ENCODE measurements at regions not wholly inside any gene's neighbourhood (a gene's known extent, or its start where the extent isn't known, plus 50 kb on each side); places are given as distances from the start of the nearest gene placed in this dataset.
"Not testable (repeated sequence)": the region's sequence is repeated elsewhere in the genome, so short reads cannot be mapped to it uniquely, and the experiment has no call there.

GRCh38 chr16:59047114-59047513, 313.0 kb upstream of the GOT2 start:
- in situ Hi-C loops (cut with HindIII; ENCODE audit: low sequenced_read_pairs), result no loop called here
- no peak for DNase-seq (ENCODE audit: low spot score)

- no peak for DNase-seq (ENCODE audit: low spot score)
- in situ Hi-C loops (cut with HindIII; ENCODE audit: low sequenced_read_pairs), result no loop called here
These were observed 312.2 kb upstream of the GOT2 start for GRCh38 chr16:59046335-59046734.

DNA sequence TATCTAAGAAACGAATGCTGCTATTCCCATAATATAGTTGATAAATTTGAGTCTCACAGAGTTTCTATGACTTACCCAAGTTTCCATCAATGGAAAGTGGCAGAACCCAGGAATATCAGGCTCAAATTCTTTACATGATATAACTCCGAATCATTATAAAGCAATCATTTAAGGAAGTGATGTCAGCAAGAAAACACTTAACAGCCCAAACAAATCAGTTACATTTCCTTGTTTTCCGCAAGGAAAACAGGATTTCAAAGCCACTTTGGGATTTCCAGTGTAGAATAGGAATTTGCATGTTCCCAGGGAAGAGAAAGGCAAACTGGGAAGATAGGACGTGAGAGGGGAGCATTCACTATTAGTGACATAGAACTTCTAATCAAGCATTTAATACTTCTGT, 311.4 kb upstream of the GOT2 start:
- no peak for DNase-seq (ENCODE audit: low spot score)
- in situ Hi-C loops (cut with HindIII; ENCODE audit: low sequenced_read_pairs), result no loop called here

GRCh38 chr16:59044616-59045015, 310.5 kb upstream of the GOT2 start:
- no peak for DNase-seq (ENCODE audit: low spot score)
- in situ Hi-C loops (cut with HindIII; ENCODE audit: low sequenced_read_pairs), result no loop called here

- DNase-seq (ENCODE audit: low spot score), result no peak
- in situ Hi-C loops (cut with HindIII; ENCODE audit: low sequenced_read_pairs), result no loop called here
These were observed 308.2 kb upstream of the GOT2 start for GRCh38 chr16:59042301-59042700.

DNA sequence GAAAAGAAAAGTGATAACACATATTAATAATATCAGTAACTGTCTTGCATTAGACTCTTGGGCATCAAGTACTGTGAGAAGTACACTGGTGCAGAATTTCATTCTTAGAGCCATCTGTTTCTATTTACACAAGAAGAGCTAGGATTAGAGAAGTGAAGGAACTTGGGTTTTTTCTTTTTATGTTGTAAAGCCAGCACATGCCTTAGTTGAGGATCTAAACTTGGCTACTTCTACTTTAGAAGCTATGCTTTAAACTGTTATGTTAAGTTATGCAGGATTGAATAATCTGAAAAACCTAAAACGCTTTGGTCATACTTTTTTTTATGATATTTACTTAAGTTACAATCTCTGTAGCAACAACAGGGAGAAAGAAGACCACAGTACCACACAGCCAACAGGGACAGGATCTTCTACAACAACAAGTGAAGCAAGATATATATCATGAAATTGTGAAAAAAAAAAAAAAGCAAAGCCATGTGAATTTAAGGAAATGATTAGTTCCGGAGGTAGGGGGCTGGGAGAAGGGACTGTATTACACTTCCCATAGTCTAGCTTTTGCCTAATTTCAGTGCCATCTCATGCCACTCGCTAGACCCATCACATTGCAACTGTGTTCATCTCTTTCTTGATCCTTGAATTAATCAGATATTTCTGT, 305.1 kb upstream of the GOT2 start:
- in situ Hi-C loops (cut with HindIII; ENCODE audit: low sequenced_read_pairs), result no loop called here
- no peak for DNase-seq (ENCODE audit: low spot score)

GRCh38 chr16:59030923-59031485, 296.9 kb upstream of the GOT2 start:
- in situ Hi-C loops (cut with HindIII; ENCODE audit: low sequenced_read_pairs), result no loop called here
- DNase-seq (ENCODE audit: low spot score), result no peak

- in situ Hi-C loops (cut with HindIII; ENCODE audit: low sequenced_read_pairs), result no loop called here
- DNase-seq (ENCODE audit: low spot score), result no peak
These were observed 287.6 kb upstream of the GOT2 start for GRCh38 chr16:59021751-59022150.

DNA sequence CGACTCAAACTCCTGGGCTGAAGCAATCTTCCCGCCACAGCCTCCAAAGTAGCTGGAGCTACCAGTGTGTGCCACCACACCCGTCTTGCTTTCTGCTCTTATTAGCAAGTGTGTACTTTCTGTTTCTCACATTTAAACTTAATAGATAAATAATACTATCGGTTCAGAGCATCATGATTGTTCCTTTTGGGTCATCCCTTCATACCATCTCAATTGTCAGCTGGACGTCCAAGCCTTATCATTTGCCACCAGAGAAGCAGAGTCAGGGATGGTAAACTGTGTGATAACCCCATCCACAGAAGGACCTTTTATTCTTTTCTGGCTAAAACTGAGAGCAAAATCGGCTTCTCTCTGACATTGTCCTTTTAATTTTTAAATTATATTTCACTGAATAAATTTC, 279.8 kb upstream of the GOT2 start:
- in situ Hi-C loops (cut with HindIII; ENCODE audit: low sequenced_read_pairs), result no loop called here
- no peak for DNase-seq (ENCODE audit: low spot score)

DNA sequence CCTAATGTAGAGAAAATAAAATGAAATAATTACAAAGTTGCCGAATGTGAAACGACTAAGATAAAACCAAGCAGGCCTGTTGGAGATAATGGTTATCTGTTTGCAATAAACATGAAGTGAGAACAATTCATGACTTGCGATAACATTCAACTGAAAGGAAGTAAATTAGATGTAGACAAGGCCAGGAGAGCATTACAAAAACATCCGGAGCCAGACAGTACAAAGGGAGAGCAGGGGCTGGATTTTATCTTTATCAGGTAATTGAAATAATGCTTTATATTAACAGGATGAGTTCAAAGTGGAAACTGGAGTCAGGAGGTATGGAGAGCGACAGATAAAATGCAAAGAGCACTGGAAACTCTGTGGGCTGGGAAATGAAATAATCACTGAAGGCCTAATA, 265.6 kb upstream of the GOT2 start:
- no peak for DNase-seq (ENCODE audit: low spot score)

DNA sequence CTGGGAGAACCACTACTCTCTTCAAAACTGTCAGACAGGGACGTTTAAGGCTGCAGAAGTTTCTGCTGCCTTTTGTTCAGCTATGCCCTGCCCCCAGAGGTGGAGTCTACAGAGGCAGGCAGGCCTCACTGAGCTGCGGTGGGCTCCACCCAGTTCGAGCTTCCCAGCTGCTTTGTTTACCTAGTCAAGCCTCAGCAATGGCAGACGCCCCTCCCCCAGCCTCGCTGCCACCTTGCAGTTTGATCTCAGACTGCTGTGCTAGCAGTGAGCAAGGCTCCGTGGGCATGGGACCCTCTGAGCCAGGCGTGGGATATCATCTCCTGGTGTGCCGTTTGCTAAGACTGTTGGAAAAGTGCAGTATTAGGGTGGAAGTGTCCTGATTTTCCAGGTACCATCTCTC, 258.6 kb upstream of the GOT2 start:
- in situ Hi-C loops (cut with HindIII; ENCODE audit: low sequenced_read_pairs); DNase-seq (ENCODE audit: low spot score): not testable (repeated sequence)

More for the DNA sequence above, 265.6 kb upstream of the GOT2 start:
- in situ Hi-C loops (cut with HindIII; ENCODE audit: low sequenced_read_pairs), result no loop called here

GRCh38 chr16:58983181-58983965, 249.3 kb upstream of the GOT2 start:
- in situ Hi-C loops (cut with HindIII; ENCODE audit: low sequenced_read_pairs); DNase-seq (ENCODE audit: low spot score): not testable (repeated sequence)

DNA sequence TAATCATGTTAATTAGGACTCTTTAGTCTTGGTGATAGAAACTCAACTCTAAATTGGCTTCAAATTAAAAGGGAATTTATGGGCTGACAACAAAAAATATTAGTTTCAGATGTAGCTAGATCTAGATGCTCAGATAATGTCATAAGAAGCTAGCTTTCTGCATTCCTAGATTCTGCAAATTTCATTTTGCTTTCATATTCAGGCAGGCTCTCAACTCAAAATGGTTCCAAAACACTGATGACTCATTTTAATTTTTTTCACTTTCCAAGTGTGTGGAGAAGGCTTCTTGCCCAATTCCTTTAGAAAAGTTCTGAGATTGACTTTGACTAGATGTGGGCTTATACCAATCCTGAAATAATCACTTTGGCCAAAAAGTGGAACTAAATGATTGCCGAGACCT, 236.7 kb upstream of the GOT2 start:
- DNase-seq (ENCODE audit: low spot score), result no peak
- in situ Hi-C loops (cut with HindIII; ENCODE audit: low sequenced_read_pairs), result no loop called here

GRCh38 chr16:58963479-58963878, 229.4 kb upstream of the GOT2 start:
- DNase-seq (ENCODE audit: low spot score), result no peak
- in situ Hi-C loops (cut with HindIII; ENCODE audit: low sequenced_read_pairs), result no loop called here

DNA sequence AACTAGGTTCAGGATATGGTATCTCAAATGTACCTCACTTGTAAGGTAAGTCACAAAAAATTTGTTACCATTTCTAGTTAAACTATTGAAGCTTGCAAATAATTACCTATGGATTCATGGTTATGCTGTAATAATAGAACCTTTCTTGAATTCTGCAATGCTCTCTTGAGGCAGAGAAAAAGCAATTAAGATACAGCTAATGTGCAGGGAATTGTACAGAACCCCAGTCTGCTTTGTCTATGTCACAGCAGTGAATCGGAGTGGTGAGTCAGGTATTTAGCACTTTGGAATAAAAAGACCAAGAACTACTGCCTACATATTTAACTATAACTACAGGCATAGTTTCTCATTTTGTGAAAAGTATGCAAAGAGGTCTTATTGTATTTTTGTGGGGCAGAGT, 228.7 kb upstream of the GOT2 start:
- no peak for DNase-seq (ENCODE audit: low spot score)
- in situ Hi-C loops (cut with HindIII; ENCODE audit: low sequenced_read_pairs), result no loop called here

DNA sequence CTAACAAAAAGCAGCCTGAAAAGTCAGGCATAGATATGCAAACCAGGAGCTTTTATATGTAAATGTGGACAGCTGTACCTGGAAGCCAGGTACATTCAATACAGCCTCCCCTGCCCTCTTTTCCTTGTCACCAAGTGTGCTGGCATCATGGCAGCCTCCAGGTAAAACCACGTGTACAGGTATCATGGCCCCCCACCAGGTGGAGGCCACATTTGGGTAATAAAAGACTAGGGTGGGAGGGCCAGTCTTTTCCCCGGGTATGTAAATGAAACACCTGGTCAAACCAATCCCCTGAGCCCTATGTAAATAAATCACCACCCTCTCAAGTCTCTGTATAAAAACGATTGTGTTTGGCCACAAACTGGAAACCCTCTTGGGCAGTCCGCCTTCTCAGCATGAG, 226.4 kb upstream of the GOT2 start:
- no peak for DNase-seq (ENCODE audit: low spot score)
- in situ Hi-C loops (cut with HindIII; ENCODE audit: low sequenced_read_pairs), result no loop called here

DNA sequence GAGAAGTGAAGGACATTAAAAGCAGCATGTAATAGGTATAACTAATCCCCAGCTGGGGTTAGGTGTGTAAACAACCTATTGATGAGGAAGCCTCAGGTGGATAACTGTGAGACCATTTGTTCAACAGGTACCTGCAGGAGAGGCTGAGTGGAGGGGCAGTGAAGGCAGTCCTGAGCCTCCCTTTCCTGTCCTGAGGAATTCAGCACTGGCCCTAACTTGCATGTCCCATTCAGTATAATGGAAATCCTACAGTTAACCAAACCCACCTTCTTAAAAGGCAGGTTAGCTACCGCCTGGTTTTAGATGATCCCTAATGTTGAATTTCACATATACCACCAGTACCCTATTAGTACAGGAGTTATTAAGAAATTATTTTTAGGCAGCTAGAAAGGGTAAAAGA, 225.9 kb upstream of the GOT2 start:
- in situ Hi-C loops (cut with HindIII; ENCODE audit: low sequenced_read_pairs), result no loop called here
- no peak for DNase-seq (ENCODE audit: low spot score)

- in situ Hi-C loops (cut with HindIII; ENCODE audit: low sequenced_read_pairs), result no loop called here
- DNase-seq (ENCODE audit: low spot score), result no peak
These were observed 224.6 kb upstream of the GOT2 start for GRCh38 chr16:58958749-58959148.

GRCh38 chr16:58948244-58948643, 214.1 kb upstream of the GOT2 start:
- DNase-seq (ENCODE audit: low spot score), result no peak
- in situ Hi-C loops (cut with HindIII; ENCODE audit: low sequenced_read_pairs), result no loop called here

DNA sequence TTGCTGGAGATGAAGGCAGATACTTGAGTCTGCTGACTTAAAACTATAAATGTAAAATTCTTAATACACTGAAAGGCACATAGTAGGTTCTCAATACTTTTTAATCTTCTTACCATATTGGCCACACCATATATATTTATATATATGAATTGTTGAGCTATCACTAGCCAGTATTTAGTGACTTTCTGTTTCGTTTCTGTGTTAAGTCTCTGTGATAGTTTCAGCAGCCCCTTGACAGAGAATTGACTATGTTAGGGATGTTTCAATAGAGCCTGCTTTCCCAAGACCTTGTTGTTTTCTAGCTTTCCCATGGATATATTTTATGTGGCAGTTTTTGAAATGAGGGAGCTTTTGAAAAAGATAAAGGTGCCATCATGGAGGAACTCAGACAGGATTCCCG, 206.5 kb upstream of the GOT2 start:
- in situ Hi-C loops (cut with HindIII; ENCODE audit: low sequenced_read_pairs), result no loop called here
- no peak for DNase-seq (ENCODE audit: low spot score)

GRCh38 chr16:58938811-58939210, 204.7 kb upstream of the GOT2 start:
- DNase-seq (ENCODE audit: low spot score), result no peak
- in situ Hi-C loops (cut with HindIII; ENCODE audit: low sequenced_read_pairs), result no loop called here
